Mesendoderm (in vitro differentiated cells): ENCODE measurements at regions not wholly inside any gene's neighbourhood (a gene's known extent, or its start where the extent isn't known, plus 50 kb on each side); places are given as distances from the start of the nearest gene placed in this dataset.
A peak's percentile ranks its signal among the peaks of the same experiment; 100 is the strongest.

Experiments
- DNase-seq: peaks from one replicate; pipeline ENCODE4 v3.0.0; 2013
- H2AK5ac ChIP-seq: 2 replicates; pipeline ENCODE4 v1.6.1; 2013; ENCODE audit warnings: low read length, inconsistent platforms
- H2BK120ac ChIP-seq: 2 replicates; pipeline ENCODE4 v1.6.1; 2013; ENCODE audit warnings: low read depth, mild to moderate bottlenecking, low read length, moderate library complexity, mixed read lengths
- H2BK15ac ChIP-seq: replicated peaks from 2 replicates; pipeline ENCODE4 v1.6.1; 2013; ENCODE audit warnings: low read depth, mild to moderate bottlenecking, moderate library complexity
- H2BK5ac ChIP-seq: 2 replicates; pipeline ENCODE4 v1.6.1; 2013; ENCODE audit warnings: low read length, inconsistent platforms
- H3K18ac ChIP-seq: 2 replicates; pipeline ENCODE4 v1.6.1; 2013; ENCODE audit warnings: mild to moderate bottlenecking, low read length, mixed read lengths
- H3K23ac ChIP-seq: one replicate; pipeline ENCODE4 v1.6.1; 2013; ENCODE audit warnings: low read length
- H3K27ac ChIP-seq: 2 replicates; pipeline ENCODE4 v1.5.1; 2013; ENCODE audit warnings: low read depth, mild to moderate bottlenecking, inconsistent platforms, low read length, moderate library complexity
- H3K27me3 ChIP-seq: 2 replicates; pipeline ENCODE4 v1.6.1; 2013; ENCODE audit warnings: low read length, control low read depth, mild to moderate bottlenecking, inconsistent platforms; ENCODE audit not compliant: insufficient read depth, poor library complexity
- H3K36me3 ChIP-seq: 2 replicates; pipeline ENCODE4 v1.6.1; 2013; ENCODE audit warnings: low read length, inconsistent platforms; ENCODE audit not compliant: control insufficient read depth, insufficient read depth
- H3K4ac ChIP-seq: one replicate; pipeline ENCODE4 v1.6.1; 2013; ENCODE audit warnings: low read depth, mild to moderate bottlenecking, low read length, moderate library complexity
- H3K4me1 ChIP-seq: 2 replicates; pipeline ENCODE4 v1.6.1; 2013; ENCODE audit warnings: low read depth, low read length, inconsistent platforms; ENCODE audit not compliant: control insufficient read depth
- H3K4me2 ChIP-seq: 2 replicates; pipeline ENCODE4 v1.6.1; 2013; ENCODE audit warnings: low read length
- H3K4me3 ChIP-seq: 2 replicates; pipeline ENCODE4 v1.5.1; 2013; ENCODE audit warnings: mild to moderate bottlenecking, low read length
- H3K56ac ChIP-seq: one replicate; pipeline ENCODE4 v1.6.1; 2013; ENCODE audit warnings: low read length
- H3K79me1 ChIP-seq: 2 replicates; pipeline ENCODE4 v1.6.1; 2013; ENCODE audit warnings: low read length, inconsistent platforms
- H3K79me2 ChIP-seq: 2 replicates; pipeline ENCODE4 v1.6.1; 2013; ENCODE audit warnings: mild to moderate bottlenecking, low read length; ENCODE audit not compliant: control insufficient read depth, insufficient read depth
- H3K9ac ChIP-seq: 2 replicates; pipeline ENCODE4 v1.6.1; 2013; ENCODE audit warnings: low read length, inconsistent platforms
- H4K5ac ChIP-seq: one replicate; pipeline ENCODE4 v1.6.1; 2013; ENCODE audit warnings: low read length
- H4K8ac ChIP-seq: one replicate; pipeline ENCODE4 v1.6.1; 2013; ENCODE audit warnings: low read depth, mild to moderate bottlenecking, control low read depth, low read length, moderate library complexity
- WGBS: extraction: QIAGEN DNeasy Blood & Tissue Kit; methylation state at CpG from one replicate; pipeline ENCODE4 v1.1.7; 2013; ENCODE audit warnings: low lambda C conversion rate, missing lambda C conversion rate; ENCODE audit not compliant: insufficient coverage; ENCODE audit errors: extremely low coverage; 5-methylcytosine and 5-hydroxymethylcytosine counted together

GRCh38 chr7:140238778-140239652 is 62.2 kb upstream of the KDM7A start:
- H3K4me2 ChIP-seq: no peak overlapping the region

DNA sequence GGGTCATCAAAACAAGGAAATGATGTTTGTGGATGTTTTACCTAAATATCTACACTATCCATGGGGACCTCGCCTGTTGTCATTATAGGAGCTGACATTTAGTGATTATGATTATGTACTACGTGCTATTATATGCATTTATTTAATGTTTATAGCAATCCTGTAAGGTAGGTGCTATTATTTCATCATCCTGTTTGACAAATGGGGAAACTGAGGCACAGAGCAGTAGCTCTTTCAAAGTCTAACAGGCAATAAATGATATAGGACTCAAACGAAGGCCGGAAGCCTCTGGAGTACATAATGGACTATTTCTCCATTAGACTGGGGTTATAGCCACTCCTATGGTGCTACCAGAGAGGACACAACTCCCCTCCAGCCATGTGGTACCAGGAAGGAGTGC is 60.6 kb upstream of the KDM7A start:
- Histone ChIP-seq H2BK15ac (no peak overlapping the region), H3K23ac (no peak overlapping the region), H3K4me2 (no peak overlapping the region), H2BK120ac (no peak overlapping the region), H3K36me3 (no peaks in the 10 kb centered on the region), H3K4me1 (peaks cover 4% of the 10 kb centered on the region), H4K5ac (no peak overlapping the region), H3K4me3 (no peak overlapping the region), H3K56ac (no peak overlapping the region), H3K4ac (no peak overlapping the region), H3K79me2 (no peaks in the 10 kb centered on the region), H2BK5ac (no peak overlapping the region), H3K79me1 (no peaks in the 10 kb centered on the region), H4K8ac (no peak overlapping the region), H3K27ac (no peak overlapping the region), H3K18ac (no peak overlapping the region), H3K27me3 (no peaks in the 10 kb centered on the region), H3K9ac (no peak overlapping the region), H2AK5ac (no peak overlapping the region)
- WGBS: no CpG with 5 or more reads among the region's 4 CpGs
- DNase-seq: no peak

More at GRCh38 chr7:140238778-140239652, 62.2 kb upstream of the KDM7A start:
- Histone ChIP-seq H3K4me1 (peaks cover 9% of the 10 kb centered on the region), H3K27ac (no peak overlapping the region), H3K4ac (no peak overlapping the region), H3K79me1 (no peaks in the 10 kb centered on the region), H2BK120ac (no peak overlapping the region), H4K5ac (no peak overlapping the region), H3K79me2 (no peaks in the 10 kb centered on the region), H2AK5ac (no peak overlapping the region), H3K56ac (no peak overlapping the region), H3K18ac (no peak overlapping the region), H3K23ac (no peak overlapping the region), H2BK5ac (no peak overlapping the region), H4K8ac (no peak overlapping the region), H3K36me3 (no peaks in the 10 kb centered on the region), H3K9ac (no peak overlapping the region), H3K4me3 (no peak overlapping the region), H2BK15ac (no peak overlapping the region), H3K27me3 (no peaks in the 10 kb centered on the region)
- no CpG with 5 or more reads among the region's 15 CpGs for WGBS
- DNase-seq: no peak

GRCh38 chr7:140236626-140237025 is 59.8 kb upstream of the KDM7A start:
- Histone ChIP-seq H3K4me1 (peaks cover 8% of the 10 kb centered on the region), H2BK120ac (no peak overlapping the region), H4K8ac (no peak overlapping the region), H2BK5ac (no peak overlapping the region), H3K27ac (no peak overlapping the region), H3K18ac (no peak overlapping the region), H3K23ac (no peak overlapping the region), H3K4ac (no peak overlapping the region), H3K4me2 (no peak overlapping the region), H3K9ac (no peak overlapping the region), H3K79me1 (no peaks in the 10 kb centered on the region), H4K5ac (peak overlapping the region; percentile 71), H3K36me3 (no peaks in the 10 kb centered on the region), H3K79me2 (no peaks in the 10 kb centered on the region), H2AK5ac (no peak overlapping the region), H3K4me3 (no peak overlapping the region), H3K27me3 (no peaks in the 10 kb centered on the region), H2BK15ac (no peak overlapping the region), H3K56ac (no peak overlapping the region)
- no peak for DNase-seq
- no CpG with 5 or more reads among the region's 6 CpGs for WGBS

- no peak for DNase-seq
These were observed 58.3 kb upstream of the KDM7A start for GRCh38 chr7:140235114-140235513.

GRCh38 chr7:140232957-140233917 is 56.5 kb upstream of the KDM7A start:
- Histone ChIP-seq H3K9ac (no peak overlapping the region), H3K23ac (no peak overlapping the region), H4K5ac (no peak overlapping the region), H3K79me2 (no peaks in the 10 kb centered on the region), H3K18ac (no peak overlapping the region), H3K4ac (no peak overlapping the region), H2BK5ac (no peak overlapping the region), H3K27me3 (no peaks in the 10 kb centered on the region), H2AK5ac (no peak overlapping the region), H2BK15ac (no peak overlapping the region), H3K56ac (no peak overlapping the region), H3K4me1 (peaks cover 7% of the 10 kb centered on the region), H3K36me3 (no peaks in the 10 kb centered on the region), H4K8ac (no peak overlapping the region), H3K4me2 (no peak overlapping the region), H3K79me1 (no peaks in the 10 kb centered on the region), H2BK120ac (no peak overlapping the region), H3K27ac (no peak overlapping the region), H3K4me3 (no peak overlapping the region)
- WGBS: no CpG with 5 or more reads among the region's 6 CpGs
- no peak for DNase-seq

More at GRCh38 chr7:140235114-140235513, 58.3 kb upstream of the KDM7A start:
- no peak overlapping the region for H2AK5ac ChIP-seq
- H3K27me3 ChIP-seq: no peaks in the 10 kb centered on the region
- H4K8ac ChIP-seq: no peak overlapping the region
- H3K79me1 ChIP-seq: no peaks in the 10 kb centered on the region
- no peak overlapping the region for H3K56ac ChIP-seq
- H3K9ac ChIP-seq: no peak overlapping the region
- no peaks in the 10 kb centered on the region for H3K79me2 ChIP-seq
- no peak overlapping the region for H3K4me3 ChIP-seq
- peaks cover 7% of the 10 kb centered on the region for H3K4me1 ChIP-seq
- no peak overlapping the region for H2BK15ac ChIP-seq
- no peak overlapping the region for H4K5ac ChIP-seq
- no peak overlapping the region for H3K27ac ChIP-seq
- no peak overlapping the region for H3K4me2 ChIP-seq
- no peak overlapping the region for H2BK120ac ChIP-seq
- no peak overlapping the region for H3K23ac ChIP-seq
- H3K36me3 ChIP-seq: no peaks in the 10 kb centered on the region
- no peak overlapping the region for H3K18ac ChIP-seq
- no CpG with 5 or more reads among the region's 5 CpGs for WGBS
- H3K4ac ChIP-seq: no peak overlapping the region
- no peak overlapping the region for H2BK5ac ChIP-seq
